AG10803 (cell line): ENCODE measurements at regions not wholly inside any gene's neighbourhood (a gene's known extent, or its start where the extent isn't known, plus 50 kb on each side); places are given as distances from the start of the nearest gene placed in this dataset.
A peak's percentile ranks its signal among the peaks of the same experiment; 100 is the strongest.
"Not testable (repeated sequence)": the region's sequence is repeated elsewhere in the genome, so short reads cannot be mapped to it uniquely, and the experiment has no call there.

ENCODE experiments used
- DNase-seq: peaks from one replicate; pipeline ENCODE4 v3.0.0; 2010; ENCODE audit warnings: low read depth
- H3K4me3 ChIP-seq: 2 replicates; pipeline ENCODE4 v1.5.1; 2011; ENCODE audit warnings: mild to moderate bottlenecking, low read length, control low read depth
- TF ChIP-seq, protein P1 (sequence below): conservative IDR thresholded peaks from 2 replicates; pipeline ENCODE4 v1.5.1; 2011; ENCODE audit warnings: mild to moderate bottlenecking, low read length, control low read depth, inconsistent platforms

DNA sequence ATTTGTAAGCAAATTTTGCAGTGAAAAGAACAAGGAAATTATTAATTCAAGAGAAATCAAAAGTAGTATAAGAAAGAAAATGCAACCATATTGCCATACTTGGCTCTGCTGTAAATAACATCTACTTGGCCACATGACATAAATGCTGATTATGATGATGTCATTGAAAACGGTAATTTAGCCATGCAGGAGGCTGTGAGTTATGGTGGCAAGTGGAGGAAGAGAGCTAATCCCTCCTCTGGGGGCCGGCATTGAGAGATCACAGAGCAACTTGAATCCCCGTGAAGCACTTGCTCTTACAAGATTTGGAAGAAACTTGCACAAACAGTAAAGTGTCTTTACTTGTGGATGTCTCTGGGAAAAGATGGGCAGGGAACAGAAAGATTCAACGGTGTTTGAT is 456.6 kb downstream of the PREX1 start:
- TF ChIP-seq, protein P1, sequence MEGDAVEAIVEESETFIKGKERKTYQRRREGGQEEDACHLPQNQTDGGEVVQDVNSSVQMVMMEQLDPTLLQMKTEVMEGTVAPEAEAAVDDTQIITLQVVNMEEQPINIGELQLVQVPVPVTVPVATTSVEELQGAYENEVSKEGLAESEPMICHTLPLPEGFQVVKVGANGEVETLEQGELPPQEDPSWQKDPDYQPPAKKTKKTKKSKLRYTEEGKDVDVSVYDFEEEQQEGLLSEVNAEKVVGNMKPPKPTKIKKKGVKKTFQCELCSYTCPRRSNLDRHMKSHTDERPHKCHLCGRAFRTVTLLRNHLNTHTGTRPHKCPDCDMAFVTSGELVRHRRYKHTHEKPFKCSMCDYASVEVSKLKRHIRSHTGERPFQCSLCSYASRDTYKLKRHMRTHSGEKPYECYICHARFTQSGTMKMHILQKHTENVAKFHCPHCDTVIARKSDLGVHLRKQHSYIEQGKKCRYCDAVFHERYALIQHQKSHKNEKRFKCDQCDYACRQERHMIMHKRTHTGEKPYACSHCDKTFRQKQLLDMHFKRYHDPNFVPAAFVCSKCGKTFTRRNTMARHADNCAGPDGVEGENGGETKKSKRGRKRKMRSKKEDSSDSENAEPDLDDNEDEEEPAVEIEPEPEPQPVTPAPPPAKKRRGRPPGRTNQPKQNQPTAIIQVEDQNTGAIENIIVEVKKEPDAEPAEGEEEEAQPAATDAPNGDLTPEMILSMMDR: no peak
- no peak for DNase-seq
- no peak overlapping the region for H3K4me3 ChIP-seq

- not testable (repeated sequence) for H3K4me3 ChIP-seq
- DNase-seq: peak; percentile 12
These were observed 459.2 kb downstream of the PREX1 start for GRCh38 chr20:48368580-48369021.

- not testable (repeated sequence) for H3K4me3 ChIP-seq, DNase-seq
These were observed 460.0 kb downstream of the PREX1 start for GRCh38 chr20:48367541-48368358.

DNA sequence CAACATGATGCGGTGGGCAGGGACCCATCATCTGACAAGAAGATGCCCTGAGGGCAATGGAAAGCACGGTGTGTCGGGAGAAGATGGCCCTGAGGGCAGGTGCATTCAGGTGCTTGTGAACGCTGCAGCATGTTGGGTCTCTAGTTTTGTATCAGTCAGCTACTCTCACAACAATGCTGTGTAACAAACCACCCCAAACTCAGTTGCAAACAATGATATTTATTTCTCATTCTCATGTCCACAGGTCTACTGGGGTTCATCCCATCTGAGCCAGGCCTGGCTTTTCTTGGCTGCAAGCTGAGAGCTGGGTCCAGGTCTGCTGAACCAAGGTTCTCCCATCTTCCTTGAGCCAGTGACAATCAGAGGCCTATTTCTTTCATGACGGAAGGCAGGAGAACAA is 461.6 kb downstream of the PREX1 start:
- H3K4me3 ChIP-seq: no peak overlapping the region
- TF ChIP-seq, protein P1: no peak
- no peak for DNase-seq

- TF ChIP-seq, protein P1: no peak
- DNase-seq: no peak
- H3K4me3 ChIP-seq: no peak overlapping the region
These were observed 462.9 kb downstream of the PREX1 start for GRCh38 chr20:48364688-48365421.

DNA sequence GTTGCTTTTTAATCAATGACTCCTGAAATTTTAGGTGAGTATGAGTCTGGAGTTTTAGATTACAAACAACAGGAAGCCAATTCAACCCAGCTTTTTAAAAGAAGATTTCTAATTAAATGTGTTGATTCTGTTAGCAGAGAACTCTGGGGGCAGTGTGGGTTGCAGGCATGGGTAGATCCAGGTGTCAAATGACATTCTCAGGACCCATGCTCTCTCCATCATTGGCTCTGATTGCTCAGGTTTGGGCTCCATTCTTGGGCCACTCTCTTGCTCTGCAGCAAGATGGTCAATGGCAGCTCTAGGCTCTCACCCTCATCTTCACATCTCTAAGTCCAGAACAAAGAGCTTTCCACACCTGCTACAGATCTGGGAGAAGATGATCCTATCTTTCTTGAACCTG is 463.7 kb downstream of the PREX1 start:
- TF ChIP-seq, protein P1: no peak
- DNase-seq: no peak
- no peak overlapping the region for H3K4me3 ChIP-seq

DNA sequence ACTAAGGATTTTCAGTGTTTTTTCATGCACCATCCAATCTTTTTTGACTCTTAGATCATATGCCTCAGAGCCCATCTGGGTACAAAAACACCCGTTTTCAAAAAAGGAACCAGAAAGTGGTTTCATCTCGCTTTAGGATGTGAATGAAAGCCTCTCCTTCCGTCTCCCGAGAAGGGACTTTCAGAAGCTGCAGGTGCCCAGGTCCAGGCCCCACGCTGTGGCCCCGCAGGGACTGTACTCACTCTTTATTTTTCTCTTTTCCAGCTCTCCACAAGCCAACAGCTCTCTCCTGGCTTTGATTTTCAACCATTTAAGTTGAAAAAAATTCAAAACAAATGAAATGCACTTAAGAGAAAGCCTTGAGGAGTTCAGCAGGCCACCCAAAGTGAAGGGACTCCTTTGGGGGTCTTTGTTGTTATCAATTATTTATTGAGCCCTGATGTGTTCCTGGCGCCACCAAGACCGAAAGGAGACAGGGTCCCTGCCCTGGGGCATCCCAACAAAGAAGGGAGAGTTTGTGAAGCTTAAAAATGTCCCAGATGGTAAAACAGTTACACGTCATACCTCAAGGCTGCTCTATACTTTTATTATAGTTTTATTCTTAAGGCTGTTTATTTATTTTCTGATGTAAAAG is 467.3 kb downstream of the PREX1 start:
- no peak overlapping the region for H3K4me3 ChIP-seq
- no peak for DNase-seq
- TF ChIP-seq, protein P1: no peak
